ENCODE measurements at regions not wholly inside any gene's neighbourhood (a gene's known extent, or its start where the extent isn't known, plus 50 kb on each side); places are given as distances from the start of the nearest gene placed in this dataset.

DNA sequence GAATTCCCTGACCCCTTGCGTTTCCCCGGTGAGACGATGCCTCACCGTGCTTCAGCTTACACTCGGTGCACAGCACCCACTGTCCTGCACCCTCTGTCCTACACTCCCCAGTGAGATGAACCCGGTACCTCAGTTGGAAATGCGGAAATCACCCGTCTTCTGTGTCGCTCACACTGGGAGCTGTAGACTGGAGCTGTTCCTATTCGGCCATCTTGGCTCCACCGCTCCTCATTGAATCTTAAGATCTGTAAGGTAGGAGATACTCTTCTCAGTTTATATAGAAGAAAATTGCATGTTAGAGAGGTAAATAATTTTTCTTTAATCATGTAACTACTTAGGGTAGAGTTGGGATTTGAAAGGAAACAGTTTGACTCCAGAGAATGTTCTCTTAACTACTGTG is 62.2 kb downstream of the DMRTA1 start:
- H3K9me1 ChIP-seq (ENCODE audit: insufficient read depth, low read length), result no peaks in the 10 kb centered on the region
- no peaks in the 10 kb centered on the region for H3K4me1 ChIP-seq (ENCODE audit: control insufficient read depth, insufficient read depth, low read length)
- H2AK5ac ChIP-seq (ENCODE audit: low read depth, low read length), result no peak overlapping the region
- no peak overlapping the region for H2BK5ac ChIP-seq (ENCODE audit: low read depth, low read length, poor library complexity, severe bottlenecking)
- H2AK9ac ChIP-seq (replicated peaks; ENCODE audit: low read depth, low read length, poor library complexity), result no peak overlapping the region
- no peak overlapping the region for H3K14ac ChIP-seq (replicated peaks; ENCODE audit: low read depth, low read length)
- no peak for DNase-seq
- H3K4ac ChIP-seq (ENCODE audit: low read depth, low read length), result no peak overlapping the region
- no peak overlapping the region for H2BK120ac ChIP-seq (ENCODE audit: low read depth, low read length)
- no peak overlapping the region for H3K23ac ChIP-seq (ENCODE audit: low read depth, low read length)
- H2BK15ac ChIP-seq (ENCODE audit: low read depth, low read length), result no peak overlapping the region
- no peak overlapping the region for H4K91ac ChIP-seq (ENCODE audit: insufficient read depth, low read depth, low read length)
- no peaks in the 10 kb centered on the region for H3K27me3 ChIP-seq (ENCODE audit: control insufficient read depth, insufficient read depth, low read length)
- no peak overlapping the region for H3K4me2 ChIP-seq (ENCODE audit: low read depth, low read length)
- no peak overlapping the region for H3K18ac ChIP-seq (ENCODE audit: low read depth, low read length)
- H3K9me3 ChIP-seq (ENCODE audit: control insufficient read depth, insufficient read depth, low read length), result no peaks in the 10 kb centered on the region
- H3K9ac ChIP-seq (ENCODE audit: low read depth, low read length), result no peak overlapping the region
- H4K8ac ChIP-seq (ENCODE audit: low read depth in 2 of 2, low read length in 2 of 2), result no peak overlapping the region
- WGBS, 2 experiments (ENCODE audit: extremely low coverage in 2 of 2, insufficient read length in 1 of 2), result 100% methylated on average over 1 of the region's 11 CpGs; no CpG with 5 or more reads in 1 of the 2 experiments
- no peak for ATAC-seq (ENCODE audit: low read depth)
- H4K20me1 ChIP-seq (ENCODE audit: insufficient read depth, low read length), result no peaks in the 10 kb centered on the region
- H2BK20ac ChIP-seq (ENCODE audit: low read depth, low read length), result no peak overlapping the region
- no peak overlapping the region for H2AFZ ChIP-seq (replicated peaks; ENCODE audit: low read length, poor library complexity)
- no peak for TF ChIP-seq FOS (IDR thresholded peaks at IDR 0.05; ENCODE audit: low read depth, low read length)
- no peak for TF ChIP-seq POLR2A (IDR thresholded peaks at IDR 0.05; ENCODE audit: low read depth, low read length)
- no peak for TF ChIP-seq MAFK (IDR thresholded peaks at IDR 0.05; ENCODE audit: low read depth, low read length)
- no peak for TF ChIP-seq CTCF (conservative IDR thresholded peaks at IDR 0.05; ENCODE audit: low read depth, low read length)
- TF ChIP-seq RAD21 (IDR thresholded peaks at IDR 0.05; ENCODE audit: low read length), result no peak
- TF ChIP-seq, protein P1, sequence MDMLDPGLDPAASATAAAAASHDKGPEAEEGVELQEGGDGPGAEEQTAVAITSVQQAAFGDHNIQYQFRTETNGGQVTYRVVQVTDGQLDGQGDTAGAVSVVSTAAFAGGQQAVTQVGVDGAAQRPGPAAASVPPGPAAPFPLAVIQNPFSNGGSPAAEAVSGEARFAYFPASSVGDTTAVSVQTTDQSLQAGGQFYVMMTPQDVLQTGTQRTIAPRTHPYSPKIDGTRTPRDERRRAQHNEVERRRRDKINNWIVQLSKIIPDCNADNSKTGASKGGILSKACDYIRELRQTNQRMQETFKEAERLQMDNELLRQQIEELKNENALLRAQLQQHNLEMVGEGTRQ (IDR thresholded peaks at IDR 0.05; ENCODE audit: low read depth, low read length), result no peak
- TF ChIP-seq BHLHE40 (IDR thresholded peaks at IDR 0.05; ENCODE audit: low read depth, low read length), result no peak
- TF ChIP-seq RFX5 (IDR thresholded peaks at IDR 0.05; ENCODE audit: low read depth, low read length), result no peak
- TF ChIP-seq MAZ (IDR thresholded peaks at IDR 0.05; ENCODE audit: borderline replicate concordance, low read depth, low read length), result no peak
- no peak for TF ChIP-seq CEBPB (IDR thresholded peaks at IDR 0.05; ENCODE audit: low read depth, low read length)
- TF ChIP-seq RCOR1 (IDR thresholded peaks at IDR 0.05; ENCODE audit: insufficient replicate concordance, low read length), result no peak
- TF ChIP-seq SMC3 (IDR thresholded peaks at IDR 0.05; ENCODE audit: low read depth, low read length), result no peak
- POLR2A ChIA-PET (ENCODE audit: unreplicated experiment), result no interaction called here
- H4K5ac ChIP-seq (ENCODE audit: low read depth, low read length), result no peak overlapping the region
- in situ Hi-C loops (cut with MboI; ENCODE audit: low sequenced_read_pairs) (no loop called here), intact Hi-C loops (cut with micrococcal nuclease) (no loop called here), dilution Hi-C loops (cut with HindIII; ENCODE audit: low sequenced_read_pairs, unreplicated experiment) (no loop called here)
- H3K36me3 ChIP-seq (ENCODE audit: control insufficient read depth, insufficient read depth, low read length), result no peaks in the 10 kb centered on the region
- no peak overlapping the region for H3K56ac ChIP-seq (ENCODE audit: extremely low read depth, insufficient read depth, low read length)
- no peak overlapping the region for H3K27ac ChIP-seq (ENCODE audit: insufficient read depth, low read length)
- H3K79me1 ChIP-seq (ENCODE audit: low read depth in 1 of 2, low read length in 2 of 2), result no peaks in the 10 kb centered on the region
- no peak overlapping the region for H3K4me3 ChIP-seq (ENCODE audit: insufficient read depth, low read depth, low read length)
- CTCF ChIA-PET, result no interaction called here
- no TSS peak for BruUV-seq (replicated peaks)

Data from IMR-90 (cell line).